Fibroblast of skin of scalp (primary cell): ENCODE measurements at regions not wholly inside any gene's neighbourhood (a gene's known extent, or its start where the extent isn't known, plus 50 kb on each side); places are given as distances from the start of the nearest gene placed in this dataset.
"Not testable (repeated sequence)": the region's sequence is repeated elsewhere in the genome, so short reads cannot be mapped to it uniquely, and the experiment has no call there.

Experiments used
- DNase-seq: peaks from one replicate; pipeline ENCODE4 v3.0.0-alpha.2; 2013

DNA sequence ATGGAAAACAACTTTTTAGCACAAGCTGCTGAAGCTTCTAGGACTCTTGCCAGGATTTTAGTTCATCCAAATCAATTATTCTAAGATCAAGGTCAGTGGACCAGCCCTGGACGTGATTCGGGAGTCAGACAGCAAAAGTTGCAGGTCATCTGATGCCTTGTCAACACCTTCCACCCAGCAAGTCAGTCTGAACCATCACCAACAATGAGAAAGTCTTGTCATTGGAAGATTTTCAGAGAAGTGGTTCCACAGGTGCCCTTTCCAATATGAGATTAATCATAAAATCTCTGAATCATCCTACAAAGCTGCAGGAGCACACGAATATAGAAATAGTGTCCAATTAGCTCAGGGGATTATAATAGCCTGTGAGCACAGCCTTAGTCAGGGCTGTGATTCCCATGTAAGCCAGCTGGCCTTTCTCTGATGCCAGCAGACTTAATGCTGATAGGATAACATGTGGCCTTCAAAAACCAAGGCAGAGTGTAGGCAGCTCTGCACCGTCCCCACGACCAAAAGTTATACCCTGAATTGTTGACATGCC, 445.0 kb upstream of the TRPC7 start:
- DNase-seq = peak; percentile 45

DNA sequence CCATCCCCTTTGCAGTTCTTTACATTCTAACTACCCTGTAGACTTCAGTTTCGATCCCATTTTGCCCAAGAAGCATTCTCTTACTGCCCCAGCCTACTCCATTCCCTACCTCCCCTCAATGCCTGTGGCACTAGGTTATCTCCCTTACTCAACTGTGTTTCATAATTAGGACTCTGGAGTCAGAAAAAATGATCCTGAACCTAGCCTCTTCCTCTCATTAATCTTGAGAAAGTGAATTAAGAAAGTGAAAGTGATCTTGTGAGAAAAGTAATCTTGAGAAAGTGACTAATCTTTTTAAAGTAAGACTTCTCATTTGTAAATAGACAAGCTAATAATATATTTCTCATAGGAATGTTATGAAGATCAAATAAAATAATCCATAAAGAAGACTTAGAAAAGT, 444.0 kb upstream of the TRPC7 start:
- peak; percentile 13 for DNase-seq

DNA sequence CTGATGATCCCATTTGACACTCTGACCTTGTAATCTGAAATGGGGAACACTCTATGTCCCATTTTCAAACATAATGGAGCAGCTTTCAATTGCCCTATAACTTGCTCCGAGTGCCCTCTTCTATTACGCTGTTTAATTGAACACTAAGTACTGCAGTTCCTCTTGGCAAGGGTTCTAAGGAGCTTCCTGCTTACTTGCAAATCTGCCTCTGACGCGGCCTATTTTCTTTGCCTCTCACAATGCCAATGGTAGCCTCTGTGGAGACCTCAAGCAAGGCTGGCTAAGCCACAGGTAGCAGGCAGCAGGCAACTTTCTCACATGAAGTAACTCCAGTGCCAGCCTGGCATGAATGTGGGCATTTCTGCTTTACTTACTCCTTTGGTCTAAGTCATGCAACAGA, 443.4 kb upstream of the TRPC7 start:
- no peak for DNase-seq

DNA sequence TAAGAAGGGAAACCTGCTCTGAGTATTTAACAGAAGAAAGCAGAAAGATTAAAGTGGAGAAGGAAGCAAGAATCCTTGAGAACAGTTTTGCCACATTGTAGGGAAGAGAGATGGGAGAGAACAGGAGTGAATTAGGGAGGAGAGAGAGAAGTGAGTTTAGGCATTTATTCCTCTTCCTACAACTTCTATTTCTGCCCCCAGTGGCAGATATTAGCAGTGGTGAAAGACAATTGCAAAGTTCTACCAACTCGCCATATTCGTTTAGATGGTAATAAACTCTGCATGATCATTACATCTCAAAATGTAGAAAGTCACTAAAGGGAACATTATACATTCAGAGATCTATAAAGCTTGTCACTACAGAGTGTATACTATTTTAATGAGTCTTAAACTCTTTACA, 440.1 kb upstream of the TRPC7 start:
- no peak for DNase-seq

DNA sequence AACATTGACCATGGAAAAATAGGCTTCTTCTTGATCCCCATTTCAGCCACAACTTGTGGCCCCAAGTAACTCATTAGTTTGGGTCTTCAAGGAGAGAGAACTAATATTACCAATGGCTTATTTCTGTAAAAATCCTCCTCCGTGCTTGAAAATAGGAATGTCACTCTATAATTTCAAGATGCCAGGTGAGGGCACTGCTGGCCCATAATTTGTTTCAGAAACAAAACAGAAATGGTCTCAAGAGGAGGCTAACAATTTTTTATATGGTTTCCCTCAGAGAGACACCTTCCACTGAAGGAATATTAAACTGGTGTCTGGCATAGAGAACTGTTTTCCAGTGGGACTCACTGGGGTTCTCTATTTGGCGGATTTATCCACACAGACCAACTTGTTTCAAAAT, 437.0 kb upstream of the TRPC7 start:
- DNase-seq = peak; percentile 42

DNA sequence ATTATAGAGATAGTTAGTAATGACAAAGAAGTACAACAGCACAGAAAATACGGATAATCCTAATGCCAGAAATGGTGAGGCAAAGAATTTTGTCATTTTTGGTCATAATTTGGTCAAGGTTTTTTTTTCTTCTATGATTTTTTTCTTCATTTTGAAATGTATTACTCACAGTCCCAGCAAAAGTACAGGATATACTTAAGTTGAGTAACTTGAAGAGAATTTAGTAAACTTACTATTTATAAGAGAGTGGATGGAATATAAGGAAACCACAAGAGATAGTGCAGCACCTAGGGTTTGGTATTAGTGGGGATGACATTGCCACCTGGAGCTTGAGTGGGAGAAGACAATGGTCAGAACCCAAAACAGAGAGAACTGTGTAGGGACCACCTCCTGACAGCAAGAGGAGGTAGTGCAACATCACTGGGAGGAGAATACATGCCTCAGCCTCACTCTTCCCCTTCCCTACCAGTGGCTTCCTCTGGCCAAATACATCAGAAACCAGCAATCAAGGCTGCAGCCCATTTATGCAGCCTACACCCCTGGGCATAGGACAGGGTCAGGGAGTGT, 434.5 kb upstream of the TRPC7 start:
- no peak for DNase-seq

DNA sequence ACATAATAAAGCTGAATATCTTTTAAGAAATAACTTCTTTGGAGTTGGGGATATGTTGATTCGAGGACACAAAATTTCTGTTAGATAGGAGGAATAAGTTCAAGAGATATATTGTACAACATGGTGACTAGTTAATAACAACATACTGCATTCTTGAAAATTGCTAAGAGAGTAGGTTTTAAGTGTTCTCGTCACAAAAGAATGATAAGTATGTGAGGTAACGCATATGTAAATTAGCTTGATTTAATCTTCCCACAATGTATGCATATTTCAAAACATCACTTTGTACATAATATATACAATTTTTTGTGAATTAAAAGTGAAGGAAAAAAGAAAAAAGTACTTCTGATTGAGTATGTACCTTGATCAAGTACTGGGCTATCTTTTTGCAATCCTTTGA, 428.0 kb upstream of the TRPC7 start:
- peak; percentile 15 for DNase-seq

DNA sequence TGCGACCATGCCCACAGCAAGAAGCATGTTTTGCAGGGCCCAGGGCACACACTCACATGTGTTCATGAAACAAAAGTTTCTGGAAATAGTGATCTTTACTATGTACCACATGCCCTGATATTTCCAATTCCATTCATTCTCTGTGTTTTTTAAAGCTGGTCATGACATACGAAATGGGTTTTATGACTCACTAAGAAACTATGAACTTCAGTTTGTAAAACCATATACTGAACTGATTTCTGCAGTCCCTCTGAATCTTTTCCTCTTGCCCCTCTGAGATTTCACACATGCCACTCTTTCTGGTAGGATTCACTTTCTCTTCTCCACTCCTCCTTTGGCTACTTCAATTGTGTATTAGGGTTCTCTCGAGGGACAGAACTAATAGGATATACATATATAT, 416.1 kb upstream of the TRPC7 start:
- DNase-seq = peak; percentile 84

DNA sequence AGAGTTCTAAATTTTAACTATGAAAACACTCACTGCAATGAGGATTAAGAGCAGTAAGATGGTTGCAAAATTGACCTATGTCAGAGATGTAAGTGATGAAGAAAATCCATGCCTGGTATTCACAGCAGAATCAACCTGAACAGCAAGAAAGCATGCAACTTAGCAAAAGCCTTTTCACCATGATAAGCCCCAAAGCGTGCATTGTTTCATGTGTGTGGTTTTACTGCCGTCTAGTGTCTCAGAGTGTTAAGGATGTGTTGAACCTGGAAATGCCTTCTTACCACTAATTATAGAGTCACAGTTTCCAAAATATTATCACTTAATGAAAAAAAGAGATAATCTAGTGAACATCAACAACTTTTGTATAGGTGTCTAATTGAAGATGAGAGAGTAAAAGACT, 415.2 kb upstream of the TRPC7 start:
- no peak for DNase-seq

DNA sequence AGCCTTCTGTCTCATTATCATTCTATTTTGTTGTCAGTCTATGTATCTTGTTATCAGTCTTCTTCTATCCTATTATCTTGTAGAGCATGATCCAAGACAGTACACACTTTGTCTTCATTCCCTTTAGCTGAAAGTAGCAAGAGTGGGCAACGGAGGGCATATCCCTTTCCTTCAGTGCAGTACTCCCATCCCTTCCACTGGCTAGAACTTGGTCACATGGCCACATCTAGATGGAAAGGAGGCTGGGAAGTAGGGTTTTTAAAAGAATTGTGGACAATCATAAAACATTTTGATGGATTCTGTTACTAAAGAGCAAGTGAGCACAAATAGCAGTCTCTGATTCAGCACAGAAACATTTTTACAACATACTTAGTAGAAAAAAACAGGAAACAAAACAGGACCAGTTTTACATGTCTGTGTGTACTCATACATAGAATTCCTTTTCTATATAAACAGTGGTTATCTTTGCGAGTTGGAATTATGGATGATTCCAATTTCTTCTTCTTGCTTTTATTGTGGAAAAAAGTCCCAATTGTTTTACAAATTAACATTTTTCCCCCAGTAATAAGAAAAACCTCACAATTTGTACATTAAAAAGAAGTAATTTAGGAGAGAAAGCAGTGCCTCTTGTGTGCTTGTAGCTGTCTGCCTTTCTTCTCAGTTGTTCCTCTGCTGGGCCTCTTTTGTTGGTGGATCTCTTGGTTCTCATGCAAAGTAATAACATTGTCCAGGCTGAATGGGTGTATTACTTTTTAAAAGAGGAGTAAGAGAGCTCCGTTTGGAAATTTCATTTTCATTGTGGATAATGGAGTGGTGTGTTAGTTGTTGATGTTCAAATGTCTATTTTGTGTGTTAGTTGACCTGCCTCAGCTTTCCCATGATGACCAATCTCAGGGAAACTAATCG, 410.9 kb upstream of the TRPC7 start:
- DNase-seq = peak; percentile 67

DNA sequence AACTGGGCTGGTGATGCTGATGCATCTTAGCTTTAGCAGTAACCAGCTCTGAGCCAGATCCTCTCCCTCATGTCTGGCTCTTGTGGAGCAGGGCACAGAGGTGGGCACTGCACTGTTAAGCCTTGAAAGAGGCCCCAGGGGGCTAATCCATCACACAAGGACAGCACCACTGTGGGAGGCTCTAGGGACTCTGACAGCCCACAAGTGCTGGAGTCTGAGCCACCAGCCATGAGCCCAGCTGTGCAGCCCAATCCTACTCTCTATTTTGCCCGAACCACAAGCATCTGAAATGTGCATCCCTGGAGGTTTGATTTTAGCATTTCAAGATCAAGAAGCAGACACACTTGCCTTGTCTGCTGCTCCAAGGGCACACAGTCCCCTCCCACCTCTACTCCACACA, 407.1 kb upstream of the TRPC7 start:
- DNase-seq = peak; percentile 64

DNA sequence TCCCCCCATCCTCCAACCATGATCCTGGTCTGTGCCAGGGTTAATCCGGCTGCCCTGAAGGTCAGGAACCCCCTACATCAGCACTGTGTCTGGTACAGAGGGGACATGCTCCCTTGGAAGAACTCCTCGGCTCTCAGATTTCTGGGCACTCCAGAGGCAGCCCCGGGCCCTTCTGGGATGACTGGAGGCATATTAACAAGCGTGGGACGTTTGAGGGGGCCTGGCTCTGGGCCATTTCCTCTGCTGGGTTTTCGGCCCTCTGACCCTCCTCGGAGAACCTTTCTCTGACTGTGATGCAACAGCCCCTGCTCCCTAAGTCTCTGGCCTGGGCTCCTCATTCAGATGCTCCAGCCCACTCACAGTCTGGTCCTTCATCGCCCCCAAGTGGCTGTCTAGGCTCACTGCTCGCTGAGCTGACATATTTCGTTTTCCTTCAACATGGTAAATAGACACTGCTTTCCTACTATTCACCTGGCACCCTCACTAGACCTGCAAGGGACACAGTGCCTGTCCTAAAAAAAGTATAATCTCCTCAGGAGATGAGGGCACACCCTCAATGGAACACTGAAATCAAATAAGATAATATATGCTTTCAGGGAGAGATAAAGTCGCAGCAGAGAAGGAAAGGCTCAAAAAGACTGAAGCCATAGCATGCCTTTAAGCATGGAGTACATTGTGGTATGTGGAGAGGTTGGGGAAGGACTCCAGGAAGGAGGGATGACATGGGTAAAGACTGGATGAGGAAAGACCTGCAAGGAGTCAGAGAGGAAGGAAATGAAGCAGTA, 404.7 kb upstream of the TRPC7 start:
- DNase-seq = peak; percentile 78

DNA sequence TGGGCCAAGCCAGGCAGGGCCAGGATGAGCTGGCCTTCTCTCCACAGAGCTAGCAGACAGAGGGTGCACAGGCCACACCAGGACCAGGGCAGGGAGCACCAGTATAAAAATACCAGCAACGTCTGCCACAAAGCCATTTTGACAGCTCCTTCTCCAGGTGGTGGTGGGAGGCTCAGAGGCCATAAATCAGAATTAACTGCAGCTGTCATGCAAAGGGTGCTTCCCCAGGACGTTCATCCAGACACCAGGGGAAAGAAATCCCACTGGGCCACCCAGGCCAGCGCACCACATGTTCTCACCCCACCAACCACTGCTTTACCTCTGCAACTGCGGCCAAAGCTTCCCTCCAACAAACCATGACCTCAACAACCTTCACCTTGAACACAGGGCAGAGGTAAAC, 403.7 kb upstream of the TRPC7 start:
- DNase-seq = no peak

DNA sequence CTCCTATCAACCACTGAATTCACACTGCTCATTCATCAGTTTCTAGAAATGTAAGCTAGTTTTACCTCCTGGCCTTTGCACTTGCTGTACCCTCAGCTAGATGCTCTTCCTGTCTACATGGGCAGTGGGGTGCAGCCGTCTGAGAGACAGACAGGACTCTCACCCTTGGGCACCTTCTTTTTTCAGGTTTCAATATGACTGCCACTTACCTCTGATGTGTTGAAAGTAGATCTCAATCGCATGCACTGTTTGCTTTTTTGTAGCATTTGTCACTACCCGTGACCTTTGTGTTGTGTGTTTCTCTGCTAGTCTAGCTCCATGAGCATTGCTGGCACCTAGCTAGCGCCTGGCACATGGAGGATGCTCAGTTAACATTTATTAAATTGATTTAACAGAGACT, 403.1 kb upstream of the TRPC7 start:
- no peak for DNase-seq

DNA sequence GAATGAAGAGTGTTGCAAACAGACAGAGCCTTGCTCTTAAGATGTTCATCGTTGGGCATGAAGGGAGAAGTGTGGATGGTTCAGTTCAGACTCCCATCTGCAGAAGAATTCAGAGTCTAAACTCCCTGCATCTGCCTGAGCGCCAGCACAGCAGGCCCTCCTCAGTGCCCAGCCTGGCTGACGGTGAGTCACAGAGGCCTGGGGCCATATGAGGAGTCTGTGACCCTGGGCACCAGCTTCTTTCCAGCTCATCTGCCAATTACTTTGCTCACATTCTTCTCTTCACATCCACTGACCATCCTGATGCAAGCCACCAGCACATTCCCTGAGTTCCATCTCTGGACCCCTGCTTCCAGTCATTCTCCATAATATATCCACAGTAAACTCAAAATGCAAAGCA, 401.1 kb upstream of the TRPC7 start:
- DNase-seq = peak; percentile 70

DNA sequence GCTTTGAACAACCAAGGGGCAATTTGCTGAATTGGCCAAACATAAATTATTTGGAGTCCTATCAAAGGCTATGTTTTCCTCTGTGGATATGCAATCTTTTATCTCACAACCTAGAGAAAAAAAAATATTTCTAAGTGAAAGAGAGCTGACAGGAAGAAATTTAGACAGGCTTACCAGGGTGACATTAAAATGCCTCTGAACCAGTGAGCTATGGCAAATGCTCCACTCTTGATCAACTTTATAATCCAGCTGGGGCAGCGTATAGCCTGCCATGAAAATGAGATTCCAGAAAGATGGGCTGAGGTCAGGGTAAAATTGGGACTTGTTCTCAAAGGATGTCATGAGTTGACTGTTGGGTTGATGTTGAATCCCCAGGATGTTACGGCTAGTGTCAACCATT, 399.3 kb upstream of the TRPC7 start:
- no peak for DNase-seq

DNA sequence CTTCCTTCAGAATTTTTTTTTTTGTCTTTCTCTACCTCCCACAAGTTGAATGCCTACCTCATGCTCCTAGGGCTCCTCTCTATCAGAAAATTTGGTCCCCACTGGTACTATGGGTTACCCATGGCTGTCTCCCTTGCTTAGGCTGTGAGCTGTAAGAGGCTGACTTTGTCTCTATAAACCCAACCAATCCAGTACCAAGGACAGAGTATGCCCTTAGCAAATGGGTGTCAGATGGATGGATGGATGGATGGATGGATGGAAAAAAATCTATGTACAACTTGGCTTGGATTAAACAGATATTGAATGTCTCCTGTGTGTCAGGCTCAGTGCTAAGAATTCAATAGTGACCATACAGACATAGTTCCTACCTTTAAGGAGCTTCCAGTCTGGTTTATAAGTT, 398.2 kb upstream of the TRPC7 start:
- no peak for DNase-seq

DNA sequence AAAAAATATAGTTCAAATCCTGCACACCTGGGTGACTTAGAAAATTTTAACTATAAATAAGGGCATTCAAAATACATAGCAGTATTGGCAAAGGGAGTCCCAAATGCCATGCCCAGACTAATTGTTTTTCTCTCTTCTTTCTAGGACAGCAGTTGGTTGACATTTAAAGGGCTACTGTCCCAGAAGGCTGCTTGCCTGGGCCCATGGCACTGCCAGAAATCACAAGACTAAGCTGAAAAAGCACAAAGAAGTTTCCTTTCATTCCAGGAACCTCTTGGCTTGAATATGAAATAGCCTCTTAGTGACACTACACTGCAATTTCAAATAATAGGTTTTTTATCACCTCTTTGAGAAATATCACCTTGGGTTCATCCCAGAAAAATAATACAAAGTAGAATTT, 388.9 kb upstream of the TRPC7 start:
- no peak for DNase-seq

DNA sequence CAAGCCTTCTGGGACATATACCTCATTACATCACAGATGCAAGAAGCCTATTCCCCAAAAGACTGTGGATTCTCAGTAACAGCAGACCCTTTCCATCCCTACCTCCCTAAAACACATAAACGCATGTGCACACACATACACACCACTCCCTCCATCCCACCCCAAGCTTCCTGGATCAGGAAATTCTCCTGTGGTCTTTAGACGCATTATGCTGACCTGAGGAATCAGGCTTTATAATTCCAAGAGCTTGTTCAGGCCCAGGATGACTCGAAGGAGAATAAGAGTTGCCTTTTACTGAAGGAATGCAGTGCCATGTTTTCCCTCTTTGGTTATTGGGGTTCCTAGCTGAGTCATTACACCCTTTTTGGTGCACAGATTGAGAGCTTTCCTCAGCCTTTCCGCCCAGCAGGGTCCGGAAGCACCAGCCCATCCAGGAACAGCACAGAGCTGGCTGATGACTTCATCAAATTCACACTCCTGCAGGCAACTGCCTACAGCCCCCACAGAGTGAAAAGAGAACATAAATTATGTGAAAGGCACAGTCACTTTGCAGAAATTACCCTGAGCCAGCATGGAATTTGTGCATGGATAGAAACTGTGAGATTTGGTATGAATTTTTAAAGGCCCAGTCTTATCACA, 385.0 kb upstream of the TRPC7 start:
- DNase-seq = peak; percentile 63

DNA sequence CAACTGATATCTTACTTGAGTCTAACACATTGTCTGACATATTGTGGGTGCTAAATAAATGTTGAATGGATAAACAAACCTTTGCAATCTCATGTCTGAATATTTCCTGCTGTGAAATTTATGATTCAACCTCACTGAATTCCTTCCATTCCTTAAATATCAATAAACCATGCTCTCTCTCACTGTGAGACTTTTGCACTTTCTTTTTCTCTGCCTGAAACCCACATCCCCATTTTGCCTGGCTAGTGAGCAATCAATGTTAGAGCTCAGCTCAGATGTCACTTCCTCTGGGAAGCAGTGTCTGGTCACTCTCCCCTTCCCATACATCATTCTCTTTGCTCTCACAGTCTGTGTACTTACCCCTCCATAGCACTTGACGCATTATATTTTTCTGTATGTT, 383.7 kb upstream of the TRPC7 start:
- DNase-seq = peak; percentile 77

DNA sequence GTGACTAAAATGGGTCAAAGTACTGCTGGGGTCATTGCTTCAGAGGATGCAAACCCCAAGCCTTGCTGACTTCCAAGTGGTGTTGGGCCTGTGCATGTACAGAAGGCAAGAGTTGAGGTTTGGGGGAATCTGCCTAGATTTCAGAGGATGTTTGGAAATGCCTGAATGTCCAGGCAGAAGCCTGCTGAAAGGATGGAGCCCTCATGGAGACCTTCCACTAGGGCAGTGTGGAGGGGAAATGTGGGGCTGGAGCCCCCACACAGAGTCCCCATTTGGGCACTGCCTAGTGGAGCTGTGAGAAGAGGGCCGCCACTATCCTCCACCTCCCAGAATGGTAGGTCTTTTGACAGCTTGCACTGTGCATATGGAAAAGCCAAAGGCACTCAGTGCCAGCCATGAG, 377.7 kb upstream of the TRPC7 start:
- DNase-seq = no peak

DNA sequence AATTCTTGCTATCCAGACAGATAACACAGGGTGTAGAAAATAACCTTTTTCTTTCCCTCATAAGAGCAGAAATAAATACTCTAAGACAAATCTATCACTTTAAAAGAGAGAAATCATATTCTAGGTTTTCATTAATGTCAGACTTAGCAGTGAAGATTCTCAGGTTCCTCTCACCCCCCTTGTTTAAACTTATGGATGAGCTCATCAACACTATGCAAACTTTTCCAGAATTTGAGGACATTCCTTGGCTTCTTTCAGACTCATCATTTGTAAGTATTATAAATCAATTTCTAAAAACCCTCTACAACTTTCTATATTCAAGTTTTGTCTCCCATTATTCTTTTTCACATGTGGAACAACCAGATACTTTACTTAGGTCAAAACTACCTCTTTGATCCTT, 374.9 kb upstream of the TRPC7 start:
- peak; percentile 46 for DNase-seq

DNA sequence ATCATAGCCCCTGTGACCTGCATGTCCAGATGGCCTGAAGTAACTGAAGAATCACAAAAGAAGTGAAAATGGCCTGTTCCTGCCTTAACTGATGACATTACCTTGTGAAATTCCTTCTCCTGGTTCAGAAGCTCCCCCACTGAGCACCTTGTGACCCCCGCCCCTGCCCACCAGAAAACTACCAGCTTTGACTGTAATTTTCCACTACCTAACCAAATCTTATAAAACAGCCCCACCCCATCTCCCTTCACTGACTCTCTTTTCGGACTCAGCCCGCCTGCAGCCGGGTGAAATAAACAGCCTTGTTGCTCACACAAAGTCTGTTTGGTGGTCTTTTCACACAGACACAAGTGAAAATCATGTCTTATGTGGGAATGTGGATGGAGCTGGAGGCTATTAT, 373.9 kb upstream of the TRPC7 start:
- DNase-seq = not testable (repeated sequence)
